HG03442 (cell line): ENCODE measurements at regions not wholly inside any gene's neighbourhood (a gene's known extent, or its start where the extent isn't known, plus 50 kb on each side); places are given as distances from the start of the nearest gene placed in this dataset.

ENCODE experiments used
- ATAC-seq: cut with Tn5 transposase; IDR thresholded peaks from one replicate; pipeline ENCODE4 v1.9.1; 2021; ENCODE audit warnings: mild to moderate bottlenecking, moderate library complexity; ENCODE audit not compliant: unreplicated experiment

- no peak for ATAC-seq
Measured at GRCh38 chr10:57964351-57964750, 303.3 kb downstream of the IPMK start.

DNA sequence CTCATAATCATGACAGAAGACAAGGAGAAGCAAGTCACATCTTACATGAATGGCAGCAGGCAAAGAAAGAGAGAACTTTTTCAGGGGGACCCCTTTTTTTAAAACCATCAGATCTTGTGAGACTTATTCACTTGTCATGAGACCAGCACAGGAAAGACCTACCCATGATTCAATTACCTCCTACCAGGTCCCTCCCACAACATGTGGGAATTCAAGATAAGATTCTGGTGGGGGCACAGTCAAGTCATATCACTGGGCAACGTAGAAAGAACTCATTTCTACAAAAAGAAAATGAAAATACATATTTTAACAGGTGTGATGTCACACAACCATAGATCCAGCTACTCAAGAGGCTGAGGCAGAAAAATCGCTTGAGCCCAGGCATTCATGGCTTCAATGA lies 304.1 kb downstream of the IPMK start:
- ATAC-seq, result no peak

GRCh38 chr10:57962839-57963238 lies 304.9 kb downstream of the IPMK start:
- ATAC-seq, result no peak

DNA sequence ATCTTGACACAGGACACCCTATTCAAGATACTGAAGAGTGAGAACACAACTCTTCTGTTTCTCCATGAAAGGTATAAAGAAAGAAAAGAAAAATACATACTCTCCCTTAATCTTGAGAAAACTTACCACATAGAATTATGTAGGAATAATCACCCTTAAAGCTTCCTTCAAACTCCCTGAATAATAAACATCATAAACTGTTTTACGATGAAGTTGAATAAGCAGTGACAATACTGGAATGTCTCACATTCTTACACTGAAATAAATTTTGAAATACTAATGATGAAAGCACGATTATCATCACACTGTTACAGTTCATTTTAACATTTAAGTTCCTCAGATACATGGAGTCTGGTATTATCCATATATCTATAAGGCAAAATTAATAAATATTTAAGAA lies 306.2 kb downstream of the IPMK start:
- ATAC-seq, result no peak

GRCh38 chr10:57960406-57960805 lies 307.3 kb downstream of the IPMK start:
- no peak for ATAC-seq

GRCh38 chr10:57959318-57960006 lies 308.2 kb downstream of the IPMK start:
- no peak for ATAC-seq

DNA sequence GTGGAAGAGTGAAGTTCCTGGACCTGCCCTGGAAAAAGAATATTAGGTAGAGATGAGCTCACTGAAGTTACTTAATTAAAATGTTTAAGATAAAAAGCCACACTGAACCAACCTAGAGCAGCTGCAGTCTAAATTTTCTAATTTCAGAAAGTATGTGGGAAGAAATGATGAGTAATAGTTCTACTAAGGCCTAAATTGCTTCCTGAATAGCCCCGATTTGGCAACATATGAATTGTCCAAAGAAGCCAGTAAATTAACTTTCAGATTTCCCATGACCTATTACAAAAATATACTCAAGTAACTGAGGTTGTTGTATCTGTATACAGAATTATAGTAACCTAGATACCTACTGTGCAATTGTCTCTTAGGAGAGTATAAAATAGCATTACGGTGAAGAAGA lies 312.6 kb downstream of the IPMK start:
- ATAC-seq, result no peak

DNA sequence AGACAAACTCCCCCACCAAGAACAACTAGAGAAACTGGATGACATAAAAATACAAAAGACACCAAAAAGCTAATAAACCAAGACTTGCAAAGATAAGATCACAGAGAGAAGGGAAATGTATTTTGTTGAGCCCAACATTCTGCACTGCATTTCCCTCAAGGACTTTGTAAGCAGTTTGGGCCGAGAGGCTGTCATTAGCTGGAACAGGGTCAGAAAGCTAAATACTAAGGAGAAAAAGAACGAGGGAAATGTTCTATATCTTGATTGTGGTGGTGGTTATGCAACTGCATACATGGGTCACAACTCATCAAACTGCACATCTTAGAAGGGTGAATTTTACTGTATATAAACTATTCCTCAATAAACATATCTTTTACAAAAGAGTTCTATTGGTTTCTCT lies 315.0 kb downstream of the IPMK start:
- no peak for ATAC-seq

GRCh38 chr10:57950442-57950974 lies 317.2 kb downstream of the IPMK start:
- no peak for ATAC-seq

DNA sequence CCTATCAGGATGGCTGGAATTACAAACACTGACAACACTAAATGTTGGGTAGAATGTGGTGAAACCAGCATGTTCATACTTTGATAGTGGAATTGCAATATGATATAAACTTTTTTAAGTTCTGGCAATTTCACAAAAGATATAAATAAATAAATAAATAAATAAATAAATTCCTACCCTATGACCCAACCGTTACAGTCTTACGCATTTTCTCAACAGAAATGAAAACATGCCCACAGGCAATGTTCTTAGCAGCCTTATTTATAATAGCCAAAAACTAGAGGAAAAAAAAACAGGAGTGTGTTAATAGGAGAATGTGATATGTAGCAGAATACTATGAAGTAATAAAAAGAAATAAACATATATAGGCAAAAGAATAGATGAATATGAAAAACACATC lies 318.9 kb downstream of the IPMK start:
- ATAC-seq, result no peak

- no peak for ATAC-seq
Measured at GRCh38 chr10:57946833-57947232, 320.9 kb downstream of the IPMK start.

- ATAC-seq, result no peak
Measured at GRCh38 chr10:57943701-57944100, 324.0 kb downstream of the IPMK start.

DNA sequence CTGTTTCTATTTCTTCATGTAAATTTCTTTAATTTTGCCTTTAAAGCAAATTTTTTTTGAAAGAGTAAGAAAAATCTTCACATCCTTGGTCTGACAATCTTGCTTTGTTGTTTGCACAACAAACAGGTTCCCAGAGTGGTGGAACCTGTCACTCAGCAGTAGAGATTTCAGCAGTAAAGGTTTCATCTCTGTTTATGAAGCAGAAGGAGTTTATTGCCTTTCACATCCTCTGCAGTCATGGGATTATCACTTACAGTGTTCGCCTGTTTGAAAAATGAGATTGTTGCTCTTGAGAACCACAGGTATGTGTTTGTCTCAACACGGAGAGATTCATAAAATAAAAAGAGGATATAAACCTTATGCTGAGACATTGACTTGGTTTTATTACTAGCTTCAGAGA lies 342.6 kb downstream of the IPMK start:
- no peak for ATAC-seq

DNA sequence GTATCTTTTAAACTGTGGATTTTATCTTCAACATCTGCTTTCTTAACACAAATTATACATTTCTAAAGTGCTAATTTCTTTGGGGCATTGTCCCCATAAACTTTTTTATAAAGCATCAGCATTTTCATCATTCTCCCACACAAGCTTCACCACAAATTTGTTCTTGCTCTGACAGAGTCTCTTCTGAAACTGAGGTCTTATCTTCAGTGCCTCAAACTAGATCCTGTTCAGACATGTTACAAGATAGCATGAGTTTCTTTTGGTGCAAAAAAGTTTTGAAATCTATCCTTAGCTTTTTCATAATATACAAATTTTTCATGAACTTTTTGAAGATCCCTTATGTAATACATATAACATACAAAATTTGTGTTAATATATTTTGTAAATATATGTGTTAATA lies 346.6 kb downstream of the IPMK start:
- peak; percentile 73 for ATAC-seq

- no peak for ATAC-seq
Measured at GRCh38 chr10:57919864-57920263, 347.8 kb downstream of the IPMK start.

DNA sequence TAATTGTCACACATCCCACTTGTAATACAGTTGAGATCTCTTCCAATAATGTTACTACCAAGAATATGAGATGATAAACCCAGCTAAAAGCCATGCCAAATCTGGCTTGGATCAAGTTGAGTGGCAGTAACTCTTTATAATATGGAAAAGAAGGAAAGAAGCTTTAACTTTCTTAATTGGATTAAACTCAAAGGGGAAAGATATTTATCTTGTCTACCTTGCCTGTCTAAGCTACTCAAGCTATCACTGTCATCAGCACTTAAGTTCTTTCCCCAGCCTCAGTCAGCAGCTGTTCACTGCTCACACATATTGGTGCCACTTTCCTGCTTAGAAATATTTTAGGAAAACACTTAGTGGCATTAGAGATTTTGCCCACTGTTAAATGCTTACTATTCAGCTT lies 350.7 kb downstream of the IPMK start:
- ATAC-seq, result no peak

DNA sequence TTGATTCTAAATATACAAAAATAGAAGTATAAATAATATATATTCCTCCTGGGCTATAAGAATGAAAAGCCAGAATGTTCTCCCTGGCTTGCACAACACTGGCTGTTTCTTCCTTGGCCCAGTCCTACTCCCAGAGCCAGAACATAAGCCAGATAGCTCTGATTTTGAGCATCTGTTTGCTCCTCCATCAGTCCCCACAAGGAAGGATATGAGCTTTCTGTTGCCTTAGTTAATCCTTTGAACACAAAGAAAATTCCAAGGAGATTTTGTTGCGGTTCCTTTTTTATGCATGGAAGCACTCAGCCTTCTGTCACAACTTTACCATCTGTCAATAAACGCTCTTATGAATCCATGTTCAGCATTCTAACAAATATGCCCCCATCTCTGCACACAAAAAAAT lies 361.8 kb downstream of the IPMK start:
- no peak for ATAC-seq

DNA sequence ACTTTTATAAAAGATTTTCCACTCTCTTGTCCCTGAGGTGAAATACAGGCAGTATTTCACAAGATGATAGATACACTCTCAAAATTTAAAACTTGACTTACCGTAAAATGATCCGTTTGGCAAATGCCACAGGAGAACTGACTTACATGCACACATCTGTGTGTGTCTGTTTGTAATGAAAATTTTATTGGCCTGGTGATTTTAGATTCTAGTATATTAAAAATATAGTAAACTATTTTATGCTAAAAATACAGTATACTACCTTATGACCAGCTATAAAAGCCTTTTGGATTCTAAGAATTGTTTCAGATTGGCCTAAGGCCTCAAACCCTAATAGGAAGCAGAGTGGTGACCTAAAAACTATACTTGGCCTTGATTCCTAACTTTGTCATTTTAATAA lies 362.7 kb downstream of the IPMK start:
- no peak for ATAC-seq

DNA sequence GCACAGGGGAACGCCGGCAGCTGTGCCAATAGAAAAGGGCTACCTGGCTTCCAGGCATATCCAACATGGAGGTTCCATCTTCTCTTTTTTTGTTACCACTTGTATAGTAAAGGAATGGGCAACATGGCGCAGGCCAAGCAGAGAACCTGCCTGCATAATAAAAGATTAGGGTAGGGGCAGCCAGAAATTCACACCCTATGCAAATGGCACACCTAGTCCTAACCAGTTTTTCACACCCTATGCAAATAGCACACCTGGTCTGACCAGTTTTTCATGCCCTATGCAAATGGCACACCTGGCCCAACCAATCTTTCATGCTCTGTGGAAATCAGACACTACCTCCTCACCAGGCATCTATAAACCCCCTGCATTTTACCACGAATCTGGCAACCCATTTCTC lies 369.5 kb downstream of the IPMK start:
- ATAC-seq, result no peak

DNA sequence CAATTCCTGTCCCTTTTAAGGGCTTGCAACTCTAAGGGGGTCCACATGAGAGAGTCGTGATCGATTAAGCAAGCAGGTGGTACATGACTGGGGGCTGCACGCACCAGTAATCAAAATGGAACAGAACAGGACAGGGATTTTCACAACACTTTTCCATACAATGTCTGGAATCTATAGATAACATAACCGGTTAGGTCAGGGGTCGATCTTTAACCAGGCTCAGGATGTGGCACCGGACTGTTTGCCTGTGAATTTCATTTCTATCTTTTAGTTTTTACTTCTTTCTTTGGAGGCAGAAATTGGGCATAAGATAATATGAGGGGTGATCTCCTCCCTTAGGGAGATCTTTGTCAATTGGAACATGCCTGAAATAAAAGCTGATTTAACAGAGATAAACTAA lies 370.1 kb downstream of the IPMK start:
- ATAC-seq, result no peak

GRCh38 chr10:57894361-57894760 lies 373.3 kb downstream of the IPMK start:
- ATAC-seq, result no peak

DNA sequence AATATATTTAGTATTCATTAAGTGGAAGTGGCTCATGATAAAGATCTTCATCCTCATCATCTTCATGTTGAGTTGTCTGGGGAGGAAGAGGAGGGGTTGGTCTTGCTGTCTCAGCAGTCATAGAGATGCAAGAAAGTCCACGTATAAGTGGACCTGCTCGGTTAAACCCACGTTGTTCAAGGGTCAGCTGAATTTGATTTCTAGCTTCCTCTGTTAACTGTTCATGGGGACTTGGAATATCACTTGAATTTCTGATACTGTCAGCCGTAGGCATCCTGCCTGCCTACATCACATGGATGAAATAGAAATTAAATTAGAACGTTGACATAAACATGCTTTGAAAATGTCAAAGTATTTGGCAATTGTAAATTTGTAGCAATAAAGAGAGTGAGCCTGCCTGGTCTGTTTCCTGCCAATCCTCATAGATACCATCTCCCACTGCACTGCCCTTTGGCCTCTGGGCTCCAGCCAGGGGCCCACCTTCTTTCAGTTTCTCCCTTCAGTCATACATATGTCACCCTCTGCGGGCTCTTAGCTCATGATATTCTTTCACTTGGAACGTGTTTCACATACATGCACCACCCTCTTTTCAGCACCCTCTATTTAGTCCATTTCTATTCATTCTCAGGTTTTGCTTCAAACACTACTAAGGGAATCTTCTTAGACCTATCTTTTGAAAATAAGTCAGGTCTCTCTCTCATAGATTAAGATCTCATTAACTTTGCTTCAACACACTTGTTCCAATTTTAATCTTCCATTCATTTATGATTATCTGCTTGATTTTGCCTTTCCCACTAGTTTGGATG lies 376.3 kb downstream of the IPMK start:
- ATAC-seq, result no peak
